Bronchial epithelial cell (primary cell): ENCODE measurements at regions not wholly inside any gene's neighbourhood (a gene's known extent, or its start where the extent isn't known, plus 50 kb on each side); places are given as distances from the start of the nearest gene placed in this dataset.

Source experiments
- DNase-seq: peaks from one replicate; pipeline ENCODE4 v3.0.0-alpha.2; 2010; ENCODE audit warnings: low read depth
- FAIRE-seq: peaks from 2 replicates; lab custom pipeline; 2011; peaks lifted over from hg19 to GRCh38; lab: Jason Lieb, UNC
- H3K27me3 ChIP-seq: 2 replicates; pipeline ENCODE4 v1.5.1; 2011; ENCODE audit warnings: low read length; ENCODE audit not compliant: control insufficient read depth, insufficient read depth
- H3K36me3 ChIP-seq: 2 replicates; pipeline ENCODE4 v1.5.1; 2011; ENCODE audit warnings: low read length; ENCODE audit not compliant: control insufficient read depth, insufficient read depth
- H3K4me3 ChIP-seq: 2 replicates; pipeline ENCODE4 v1.5.1; 2011; ENCODE audit warnings: mild to moderate bottlenecking, low read depth, low read length, control low read depth
- TF ChIP-seq, protein P1 (sequence below): IDR thresholded peaks from 2 replicates; pipeline ENCODE4 v1.5.1; 2011; ENCODE audit warnings: mild to moderate bottlenecking, moderate library complexity, low read length, control low read depth, inconsistent platforms; ENCODE audit not compliant: insufficient read depth, severe bottlenecking

DNA sequence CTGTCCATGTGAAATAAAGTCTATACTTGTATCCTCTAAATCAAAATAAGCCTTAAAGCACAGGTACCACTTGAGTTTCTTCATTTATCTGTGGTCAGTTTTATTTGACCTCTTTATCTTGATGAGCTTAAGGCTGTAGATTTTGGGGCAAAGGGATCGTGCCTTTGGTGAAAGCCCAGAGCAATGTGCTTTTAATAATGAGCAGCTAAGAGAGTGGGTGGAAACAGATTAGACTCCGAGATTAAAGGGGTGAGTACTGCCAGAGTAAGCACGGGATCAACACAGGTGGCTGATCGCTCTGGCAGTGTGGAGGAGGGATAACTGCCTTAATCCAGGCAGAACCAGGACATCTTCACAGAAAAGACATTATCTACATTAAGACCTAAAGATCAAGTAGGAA is 280.4 kb downstream of the TDRD15 start:
- no peak for DNase-seq
- Histone ChIP-seq H3K4me3 (no peak overlapping the region), H3K36me3 (no peaks in the 10 kb centered on the region), H3K27me3 (no peaks in the 10 kb centered on the region)
- peak; percentile 36 for FAIRE-seq
- TF ChIP-seq, protein P1, sequence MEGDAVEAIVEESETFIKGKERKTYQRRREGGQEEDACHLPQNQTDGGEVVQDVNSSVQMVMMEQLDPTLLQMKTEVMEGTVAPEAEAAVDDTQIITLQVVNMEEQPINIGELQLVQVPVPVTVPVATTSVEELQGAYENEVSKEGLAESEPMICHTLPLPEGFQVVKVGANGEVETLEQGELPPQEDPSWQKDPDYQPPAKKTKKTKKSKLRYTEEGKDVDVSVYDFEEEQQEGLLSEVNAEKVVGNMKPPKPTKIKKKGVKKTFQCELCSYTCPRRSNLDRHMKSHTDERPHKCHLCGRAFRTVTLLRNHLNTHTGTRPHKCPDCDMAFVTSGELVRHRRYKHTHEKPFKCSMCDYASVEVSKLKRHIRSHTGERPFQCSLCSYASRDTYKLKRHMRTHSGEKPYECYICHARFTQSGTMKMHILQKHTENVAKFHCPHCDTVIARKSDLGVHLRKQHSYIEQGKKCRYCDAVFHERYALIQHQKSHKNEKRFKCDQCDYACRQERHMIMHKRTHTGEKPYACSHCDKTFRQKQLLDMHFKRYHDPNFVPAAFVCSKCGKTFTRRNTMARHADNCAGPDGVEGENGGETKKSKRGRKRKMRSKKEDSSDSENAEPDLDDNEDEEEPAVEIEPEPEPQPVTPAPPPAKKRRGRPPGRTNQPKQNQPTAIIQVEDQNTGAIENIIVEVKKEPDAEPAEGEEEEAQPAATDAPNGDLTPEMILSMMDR, result no peak

DNA sequence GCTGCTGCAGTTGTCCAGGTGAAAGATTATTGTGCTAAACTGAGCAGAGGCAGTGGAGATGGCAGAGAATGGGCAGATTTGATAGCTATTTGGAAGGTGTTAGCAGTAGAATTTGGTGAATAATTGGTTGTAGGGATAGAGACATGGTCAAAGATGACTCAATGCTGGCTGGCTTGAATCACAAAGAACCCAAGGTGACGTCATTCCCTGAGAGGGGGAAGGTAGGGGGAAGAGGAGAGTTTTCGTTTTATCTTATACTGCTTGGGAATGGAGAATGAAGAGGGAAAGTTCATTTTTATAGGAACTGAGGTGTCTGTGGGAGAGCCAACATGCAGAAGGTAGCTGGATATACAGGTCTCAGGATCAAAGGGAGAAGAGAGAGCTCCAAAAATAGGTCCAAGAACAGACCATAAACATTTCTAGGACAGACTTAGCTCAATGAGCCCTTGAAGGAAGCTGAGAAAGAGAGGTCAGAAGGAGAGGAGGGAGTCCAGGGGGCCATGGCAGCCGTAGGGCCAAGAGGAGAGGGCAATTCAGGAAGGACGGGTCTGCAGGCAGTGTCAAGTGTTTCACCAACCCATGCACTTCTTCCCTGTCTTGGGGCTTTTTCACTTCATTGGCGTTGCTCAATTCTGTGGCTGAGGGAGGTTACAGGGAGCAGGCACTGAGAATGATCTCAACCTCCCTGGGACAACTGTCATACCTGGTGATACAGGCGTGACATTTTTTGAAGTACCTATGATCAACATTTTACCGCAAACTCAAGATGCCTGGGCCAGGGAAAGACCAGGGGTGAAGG is 281.3 kb downstream of the TDRD15 start:
- H3K27me3 ChIP-seq, result no peaks in the 10 kb centered on the region
- H3K4me3 ChIP-seq, result no peak overlapping the region
- peak; percentile 8 for DNase-seq
- FAIRE-seq, result no peak
- no peaks in the 10 kb centered on the region for H3K36me3 ChIP-seq
- TF ChIP-seq, protein P1, result no peak

GRCh38 chr2:21406386-21406785 is 282.6 kb downstream of the TDRD15 start:
- DNase-seq, result no peak
- Histone ChIP-seq H3K36me3 (no peaks in the 10 kb centered on the region), H3K4me3 (no peak overlapping the region), H3K27me3 (no peaks in the 10 kb centered on the region)
- TF ChIP-seq, protein P1, result no peak
- peak; percentile 68 for FAIRE-seq

DNA sequence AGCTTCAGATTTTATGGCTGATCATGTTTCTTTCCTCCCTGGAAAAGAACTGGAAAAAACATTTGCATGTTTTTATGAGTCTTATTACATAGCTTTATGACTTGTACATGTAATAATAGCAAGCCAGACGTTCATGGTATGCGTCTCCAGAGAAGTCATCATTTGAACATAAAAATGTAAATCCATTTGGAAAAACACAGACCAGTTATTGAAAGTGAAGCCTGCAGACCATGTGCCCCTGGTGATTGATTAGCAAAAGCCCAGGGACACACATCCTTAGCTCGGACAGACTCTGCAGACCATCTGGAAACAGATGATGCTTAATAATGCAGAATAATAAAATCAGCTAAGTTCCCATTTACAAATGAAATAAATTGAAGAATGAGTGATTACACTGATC is 283.1 kb downstream of the TDRD15 start:
- TF ChIP-seq, protein P1, result no peak
- Histone ChIP-seq H3K36me3 (no peaks in the 10 kb centered on the region), H3K4me3 (no peak overlapping the region), H3K27me3 (no peaks in the 10 kb centered on the region)
- DNase-seq (no peak), FAIRE-seq (no peak)

DNA sequence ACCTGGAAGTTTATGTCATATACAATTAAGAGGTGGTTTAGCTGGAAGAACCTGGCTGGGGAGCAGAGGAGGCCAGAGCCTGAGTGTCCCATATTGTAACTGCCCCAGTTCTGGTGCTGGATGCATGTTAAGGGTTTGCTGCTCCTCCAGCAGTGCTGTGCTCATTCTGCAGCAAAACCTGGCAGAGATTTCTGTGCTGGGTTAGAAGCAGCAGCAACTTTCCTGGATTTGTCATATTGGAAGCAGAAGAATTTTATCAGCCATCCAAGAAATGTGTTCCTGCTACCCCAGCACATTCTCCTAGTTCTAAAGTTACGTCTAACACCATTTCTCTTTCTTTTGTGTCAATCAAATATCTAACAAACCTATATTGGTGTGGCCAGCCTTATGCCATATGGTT is 284.1 kb downstream of the TDRD15 start:
- Histone ChIP-seq H3K36me3 (no peaks in the 10 kb centered on the region), H3K27me3 (no peaks in the 10 kb centered on the region), H3K4me3 (no peak overlapping the region)
- TF ChIP-seq, protein P1, result no peak
- FAIRE-seq (no peak), DNase-seq (no peak)

- DNase-seq, result no peak
- no peak for FAIRE-seq
- H3K27me3 ChIP-seq, result no peaks in the 10 kb centered on the region
Observed at GRCh38 chr2:21411741-21412140, 288.0 kb downstream of the TDRD15 start.

More at GRCh38 chr2:21411741-21412140, 288.0 kb downstream of the TDRD15 start:
- H3K36me3 ChIP-seq, result no peaks in the 10 kb centered on the region
- TF ChIP-seq, protein P1, result no peak
- no peak overlapping the region for H3K4me3 ChIP-seq
